OCI-LY7 (cell line): ENCODE measurements at regions not wholly inside any gene's neighbourhood (a gene's known extent, or its start where the extent isn't known, plus 50 kb on each side); places are given as distances from the start of the nearest gene placed in this dataset.

ENCODE experiments used
- BruUV-seq: library from RNA; stranded (reverse); fragments of 400-500 nt; replicated peaks from 2 replicates; lab custom pipeline; 2021; lab: Mats Ljungman, UMichigan
- CTCF ChIA-PET: fragments of 300-600 bp; sonication (Branson Sonifier 250); formaldehyde crosslinking; loops from one replicate; lab custom pipeline; 2022; ENCODE audit warnings: antibody characterized with exemption; ENCODE audit not compliant: unreplicated experiment; lab: Charles Lee
- POLR2A ChIA-PET: fragments of 300-600 bp; sonication (Branson Sonifier 250); formaldehyde crosslinking; loops from one replicate; lab custom pipeline; 2022; ENCODE audit warnings: antibody characterized with exemption; lab: Charles Lee
- DNase-seq: peaks from one replicate; pipeline ENCODE4 v3.0.0-alpha.2; 2015; ENCODE audit warnings: low spot score
- H2AFZ ChIP-seq: fragments of 200-600 bp; sonication (generic), shearing (Covaris generic); 2 replicates; pipeline ENCODE4 v1.6.1; 2014; ENCODE audit warnings: mild to moderate bottlenecking, antibody characterized with exemption, low read length, moderate library complexity
- H3K27ac ChIP-seq: fragments of 200-600 bp; sonication (generic); 2 replicates; pipeline ENCODE4 v1.5.1; 2014; ENCODE audit warnings: mixed run types, low read depth, mild to moderate bottlenecking, moderate library complexity, low read length, inconsistent platforms; ENCODE audit not compliant: poor library complexity, severe bottlenecking
- H3K36me3 ChIP-seq: fragments of 200-600 bp; sonication (generic); 2 replicates; pipeline ENCODE4 v1.6.1; 2014; ENCODE audit warnings: mild to moderate bottlenecking, antibody characterized with exemption, low read length, moderate library complexity, mixed read lengths; ENCODE audit not compliant: insufficient read depth
- H3K4me1 ChIP-seq: fragments of 200-600 bp; sonication (generic); 2 replicates; pipeline ENCODE4 v1.5.1; 2014; ENCODE audit warnings: mild to moderate bottlenecking, low read length; ENCODE audit not compliant: insufficient read depth, poor library complexity, severe bottlenecking
- H3K4me2 ChIP-seq: fragments of 200-600 bp; sonication (generic); 2 replicates; pipeline ENCODE4 v1.6.1; 2014; ENCODE audit warnings: mild to moderate bottlenecking, low read length
- H3K4me3 ChIP-seq: fragments of 200-600 bp; sonication (generic); 2 replicates; pipeline ENCODE4 v1.5.1; 2014; ENCODE audit warnings: mild to moderate bottlenecking, low read depth, low read length; ENCODE audit not compliant: poor library complexity, severe bottlenecking
- H3K79me2 ChIP-seq: fragments of 200-600 bp; sonication (generic); 2 replicates; pipeline ENCODE4 v1.6.1; 2016; ENCODE audit warnings: low read depth, mild to moderate bottlenecking, low read length, moderate library complexity, mixed read lengths; ENCODE audit not compliant: insufficient read depth
- H3K9me2 ChIP-seq: fragments of 200-600 bp; sonication (generic); 2 replicates; pipeline ENCODE4 v1.6.1; 2016; ENCODE audit warnings: mild to moderate bottlenecking, low read length, mixed read lengths; ENCODE audit not compliant: insufficient read depth
- H3K9me3 ChIP-seq: fragments of 200-600 bp; sonication (generic); 2 replicates; pipeline ENCODE4 v1.6.1; 2014; ENCODE audit warnings: mild to moderate bottlenecking, mixed run types, low read length, mixed read lengths
- H4K20me1 ChIP-seq: fragments of 200-600 bp; sonication (generic); 2 replicates; pipeline ENCODE4 v1.6.1; 2014; ENCODE audit warnings: mild to moderate bottlenecking, antibody characterized with exemption, low read length, moderate library complexity, mixed read lengths; ENCODE audit not compliant: insufficient read depth
- CTCF ChIP-seq: fragments of 200-600 bp; sonication (generic); conservative IDR thresholded peaks from 2 replicates; pipeline ENCODE4 v1.5.1; 2014; ENCODE audit warnings: mild to moderate bottlenecking, antibody characterized with exemption, low read length, moderate library complexity, mixed read lengths
- EZH2phosphoT487 ChIP-seq: fragments of 200-600 bp; sonication (generic); IDR thresholded peaks from 2 replicates; pipeline ENCODE4 v1.6.1; 2018; ENCODE audit warnings: low read depth, borderline replicate concordance, mild to moderate bottlenecking, mixed run types, antibody characterized with exemption, low read length, moderate library complexity, mixed read lengths
- intact Hi-C: fragments of 100-400 bp; cut with micrococcal nuclease; formaldehyde crosslinking; loops from one replicate; pipeline ENCODE4 v1.10.0; 2022; ENCODE audit not compliant: unreplicated experiment

DNA sequence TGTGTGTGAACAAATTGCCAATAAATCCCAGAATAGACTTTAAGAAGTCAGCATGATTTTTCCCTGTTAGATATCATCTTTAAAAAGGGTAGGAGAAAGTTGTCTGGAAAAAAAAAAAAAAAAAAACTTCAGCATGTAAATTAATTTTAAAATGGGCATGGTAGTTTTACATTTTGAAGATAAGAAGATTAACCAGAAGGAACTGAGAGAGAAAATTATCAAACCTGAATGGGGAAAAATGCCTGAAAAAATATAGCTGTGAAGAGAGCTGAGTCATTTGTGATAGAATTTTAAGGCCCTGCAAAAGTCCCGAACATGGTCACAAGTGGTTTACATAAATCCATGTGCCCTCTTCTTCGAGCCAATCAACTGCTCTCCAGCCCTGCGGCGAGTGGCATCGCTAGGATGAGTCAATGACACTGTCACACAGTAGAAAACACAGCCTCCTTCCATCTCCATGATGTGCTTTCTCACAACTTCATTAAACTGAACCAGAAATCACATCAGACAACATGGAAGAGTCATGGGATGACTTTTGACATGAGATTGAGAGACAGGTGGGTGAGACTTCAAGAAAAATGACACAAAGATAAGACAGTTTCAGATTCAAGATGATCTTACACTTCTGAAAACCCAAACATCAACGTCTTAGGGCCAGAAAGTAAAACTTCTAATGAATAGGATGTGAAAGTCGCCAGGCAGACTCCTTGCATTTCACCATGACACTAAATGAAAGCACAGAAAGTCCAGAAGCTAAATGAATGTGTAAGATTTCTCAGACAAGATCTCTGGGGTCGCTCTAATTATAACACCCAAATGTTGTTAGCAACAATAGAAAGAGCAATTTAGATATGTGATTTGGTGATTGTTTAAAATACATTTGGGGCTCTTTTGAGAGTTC lies 273.0 kb upstream of the ID2 start:
- Histone ChIP-seq H3K27ac (peak overlapping the region; percentile 2), H3K4me1 (peaks cover 14% of the 10 kb centered on the region), H2AFZ (peak overlapping the region; percentile 19; the same call in 1 of the 2 replicates), H4K20me1 (no peaks in the 10 kb centered on the region), H3K4me2 (peak overlapping the region; percentile 29; the same call in 1 of the 2 replicates), H3K36me3 (no peaks in the 10 kb centered on the region), H3K9me3 (no peaks in the 10 kb centered on the region), H3K4me3 (no peak overlapping the region), H3K9me2 (no peaks in the 10 kb centered on the region), H3K79me2 (no peaks in the 10 kb centered on the region)
- ChIA-PET CTCF (no interaction called here), POLR2A (interaction anchor here (0.6 to 1.4 kb wide), 5 partner anchors 12 to 1894 kb away, joined by 3 to 4 read pairs (median 3); no protein-coding TSS in a partner anchor)
- DNase-seq = peak; percentile 31
- TF ChIP-seq CTCF (no peak), EZH2phosphoT487 (no peak)
- intact Hi-C loops = no loop called here
- no TSS peak for BruUV-seq

DNA sequence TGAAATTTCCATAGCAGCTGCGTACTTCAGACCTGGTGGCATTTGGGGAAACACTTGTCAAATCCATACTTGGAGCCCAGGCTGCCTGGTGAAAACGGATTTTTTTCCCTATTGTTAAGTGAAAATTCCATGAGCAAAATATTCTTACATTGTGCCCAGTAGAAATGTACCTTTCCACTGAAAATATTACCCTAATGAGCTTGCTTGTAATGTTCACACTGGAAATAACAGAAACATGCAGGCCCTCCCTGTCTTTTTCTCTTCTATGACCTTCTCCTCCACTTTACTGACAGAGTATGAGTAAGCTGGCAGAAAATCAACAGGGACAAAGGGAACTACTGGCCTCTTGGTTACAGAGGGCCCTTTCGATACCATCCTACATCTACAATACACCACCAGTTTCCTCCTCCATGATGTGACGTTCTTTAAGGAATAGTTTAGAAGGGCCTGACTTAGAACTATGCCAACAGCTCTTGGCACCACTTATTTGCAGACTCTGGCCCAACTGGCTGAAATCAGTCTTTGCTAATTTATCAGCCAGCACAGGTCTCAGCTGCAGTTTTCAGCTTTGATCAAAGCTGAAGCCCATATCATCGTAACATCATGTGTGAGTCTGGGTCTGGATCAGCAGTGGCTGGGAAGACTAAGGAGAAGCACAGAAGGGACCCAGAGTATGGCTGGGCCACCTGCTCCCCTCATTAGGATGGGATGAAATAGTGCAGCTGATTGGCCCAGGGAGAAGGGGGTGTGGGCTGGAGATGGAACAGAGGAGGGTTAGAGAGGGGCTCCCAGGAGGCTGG lies 272.2 kb upstream of the ID2 start:
- BruUV-seq = no TSS peak
- no peak overlapping the region for H3K27ac ChIP-seq
- no peaks in the 10 kb centered on the region for H3K36me3 ChIP-seq
- H3K9me3 ChIP-seq = no peaks in the 10 kb centered on the region
- no peak overlapping the region for H3K4me3 ChIP-seq
- intact Hi-C loops = no loop called here
- H3K9me2 ChIP-seq = no peaks in the 10 kb centered on the region
- H4K20me1 ChIP-seq = no peaks in the 10 kb centered on the region
- DNase-seq = no peak
- H3K79me2 ChIP-seq = no peaks in the 10 kb centered on the region
- ChIA-PET CTCF (no interaction called here), POLR2A (interaction anchor here (0.6 to 1.4 kb wide), 4 partner anchors 13 to 98 kb away, joined by 3 to 4 read pairs (median 3); no protein-coding TSS in a partner anchor)
- H2AFZ ChIP-seq = peak overlapping the region; percentile 19; the same call in 1 of the 2 replicates
- H3K4me2 ChIP-seq = peak overlapping the region; percentile 29; the same call in 1 of the 2 replicates
- peaks cover 14% of the 10 kb centered on the region for H3K4me1 ChIP-seq
- TF ChIP-seq CTCF (no peak), EZH2phosphoT487 (no peak)
